ENCODE measurements at regions not wholly inside any gene's neighbourhood (a gene's known extent, or its start where the extent isn't known, plus 50 kb on each side); places are given as distances from the start of the nearest gene placed in this dataset.

DNA sequence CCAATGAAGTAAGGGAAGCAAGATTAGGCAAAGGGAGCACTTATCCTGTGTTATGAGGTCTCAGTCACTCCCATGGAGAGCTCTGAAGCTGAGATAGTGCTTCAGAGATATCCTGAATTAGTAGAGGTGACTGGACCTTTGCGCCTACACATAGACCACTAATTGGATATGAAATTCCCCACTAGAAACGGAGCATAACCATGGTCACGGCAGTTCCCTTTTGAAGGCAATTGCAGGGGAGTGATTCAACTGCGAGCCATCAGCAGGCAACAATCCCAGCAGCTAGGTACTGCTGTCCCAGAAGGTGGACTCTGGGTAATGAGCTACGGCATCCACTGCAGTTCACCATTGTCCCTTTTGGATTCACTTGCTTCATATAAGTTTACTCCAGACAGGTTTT lies 267.7 kb upstream of the RASA1 start:
- no peak for TF ChIP-seq YY1 (IDR thresholded peaks at IDR 0.05; ENCODE audit: insufficient read depth, insufficient read length)
- no peak for TF ChIP-seq ZNF274 (IDR thresholded peaks at IDR 0.05; ENCODE audit: low read depth, low read length)
- no peak for TF ChIP-seq SUZ12 (IDR thresholded peaks at IDR 0.05; ENCODE audit: extremely low read depth, insufficient read depth, insufficient read length)

All from NT2/D1 (cell line).